ENCODE measurements at regions not wholly inside any gene's neighbourhood (a gene's known extent, or its start where the extent isn't known, plus 50 kb on each side); places are given as distances from the start of the nearest gene placed in this dataset.

DNA sequence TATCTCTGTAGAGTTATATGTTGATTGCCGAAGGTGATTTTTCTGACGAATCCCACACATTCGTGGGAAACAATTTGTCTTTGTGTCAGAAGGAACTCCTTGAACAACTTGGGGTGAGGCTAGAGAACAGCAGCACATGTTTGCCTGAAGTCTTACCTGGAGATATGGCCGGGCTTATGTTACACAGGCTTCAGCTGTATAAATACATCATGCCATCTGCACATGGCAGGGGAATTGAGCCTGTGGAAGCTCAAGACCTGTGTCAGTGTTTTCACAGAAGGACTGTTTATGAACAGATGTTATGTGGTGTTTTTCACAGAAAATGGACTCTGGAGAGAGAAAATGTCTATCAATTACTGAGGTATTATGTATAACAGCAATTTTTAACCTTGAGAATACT, 203.6 kb upstream of the MDFIC2 start:
- TF ChIP-seq POLR2A (IDR thresholded peaks at IDR 0.05; ENCODE audit: low read depth, low read length) (no peak), POLR2AphosphoS5 (IDR thresholded peaks at IDR 0.05; ENCODE audit: low read depth, low read length) (no peak)
